Stimulated activated CD4-positive, alpha-beta T cell treated with anti-CD3 and anti-CD28 coated beads, Interleukin-15, amount 100 ng/mL, for 1 hour (primary cell): ENCODE measurements at regions not wholly inside any gene's neighbourhood (a gene's known extent, or its start where the extent isn't known, plus 50 kb on each side); places are given as distances from the start of the nearest gene placed in this dataset.
"Not testable (repeated sequence)": the region's sequence is repeated elsewhere in the genome, so short reads cannot be mapped to it uniquely, and the experiment has no call there.

Source experiments
- DNase-seq, 2 donors: peaks; one replicate each; pipeline ENCODE4 v3.0.0-alpha.2; 2020; ENCODE audit warnings: low read depth in 1 of 2, low spot score in 1 of 2

DNA sequence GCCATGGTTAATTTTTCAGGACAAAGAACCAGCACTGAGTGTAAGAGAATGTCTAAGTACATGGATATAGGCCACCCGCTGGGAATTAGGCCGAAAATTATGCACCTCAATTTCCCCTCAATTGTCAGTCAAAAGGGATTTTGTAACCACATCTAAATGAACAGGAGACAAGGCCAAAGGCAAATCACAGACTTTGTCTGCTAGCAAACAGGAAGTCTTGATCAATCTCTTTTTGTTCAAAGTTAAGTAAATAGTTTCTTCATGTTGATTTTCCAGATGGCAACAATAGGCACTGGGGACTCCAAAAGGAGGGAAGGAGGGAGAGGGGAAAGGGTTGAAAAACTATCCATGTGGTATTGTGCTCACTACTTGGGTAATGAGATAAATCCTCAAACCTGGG is 276.0 kb downstream of the COG6 start:
- DNase-seq: no peak

DNA sequence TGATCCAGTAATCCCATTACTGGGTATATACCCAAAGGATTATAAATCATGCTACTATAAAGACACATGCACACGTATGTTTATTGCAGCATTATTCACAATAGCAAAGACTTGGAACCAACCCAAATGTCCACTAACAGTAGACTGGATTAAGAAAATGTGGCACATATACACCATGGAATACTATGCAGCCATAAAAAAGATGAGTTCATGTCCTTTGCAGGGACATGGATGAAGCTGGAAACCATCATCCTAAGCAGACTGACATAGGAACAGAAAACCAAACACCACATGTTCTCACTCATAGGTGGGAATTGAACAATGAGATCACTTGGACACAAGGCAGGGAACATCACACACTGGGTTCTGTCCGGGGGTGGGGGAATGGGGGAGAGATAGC is 277.1 kb downstream of the COG6 start:
- not testable (repeated sequence) for DNase-seq

DNA sequence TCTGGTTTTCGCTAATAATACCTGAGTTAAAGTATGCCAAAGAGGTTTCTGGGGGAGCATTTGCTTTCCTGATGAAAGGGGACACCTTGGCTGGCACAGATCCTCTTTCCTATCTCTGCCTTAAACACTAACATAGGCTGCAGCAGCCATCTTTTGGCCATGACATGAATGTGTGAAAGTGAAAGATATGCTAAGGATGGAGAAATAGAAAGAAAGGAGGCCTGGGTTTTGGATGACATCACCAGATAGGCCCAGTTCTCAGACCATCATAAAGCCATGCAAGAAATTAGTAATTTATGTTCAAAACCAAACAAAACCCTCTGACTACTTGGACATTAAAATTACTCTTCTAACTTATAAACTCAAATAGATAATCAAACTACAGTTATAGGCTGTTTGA is 279.7 kb downstream of the COG6 start:
- DNase-seq: no peak

DNA sequence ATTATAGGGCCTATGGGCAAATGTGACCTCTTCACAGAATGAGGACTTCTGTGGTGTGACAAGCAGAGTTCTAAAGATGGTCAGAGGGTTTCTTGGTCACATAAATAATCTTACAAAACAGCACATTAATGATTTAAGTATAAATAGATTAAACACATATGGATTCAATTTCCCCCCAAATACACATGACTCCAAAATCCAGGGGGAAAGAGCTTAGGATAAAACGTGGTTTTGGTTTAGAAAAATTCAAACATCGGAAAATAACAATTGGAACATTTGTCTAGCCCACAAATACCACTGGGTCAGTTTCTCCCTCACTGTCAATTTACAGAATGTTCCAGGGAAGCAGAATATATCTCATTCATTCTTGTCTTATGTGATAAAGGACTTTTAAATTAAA is 283.1 kb downstream of the COG6 start:
- DNase-seq: no peak

DNA sequence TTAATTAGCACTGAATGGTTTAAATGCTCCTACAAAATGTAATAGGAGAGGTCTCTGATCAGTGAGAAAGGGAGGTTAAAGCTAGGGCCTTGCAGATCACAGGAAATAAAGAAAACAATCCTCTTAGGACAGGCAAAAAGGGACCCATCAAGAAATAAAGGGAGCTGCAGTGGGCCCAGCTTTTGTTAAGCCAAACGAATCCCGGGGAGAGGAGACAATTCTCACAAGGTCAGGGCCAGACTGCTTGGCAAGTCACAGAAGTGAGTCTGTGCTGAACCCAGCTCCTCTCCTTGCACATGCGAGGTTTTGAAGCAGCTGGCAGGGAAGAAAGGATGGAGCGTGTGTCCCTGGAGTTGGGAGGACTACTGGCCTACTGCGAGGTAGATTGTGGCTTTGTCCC is 285.8 kb downstream of the COG6 start:
- no peak for DNase-seq

DNA sequence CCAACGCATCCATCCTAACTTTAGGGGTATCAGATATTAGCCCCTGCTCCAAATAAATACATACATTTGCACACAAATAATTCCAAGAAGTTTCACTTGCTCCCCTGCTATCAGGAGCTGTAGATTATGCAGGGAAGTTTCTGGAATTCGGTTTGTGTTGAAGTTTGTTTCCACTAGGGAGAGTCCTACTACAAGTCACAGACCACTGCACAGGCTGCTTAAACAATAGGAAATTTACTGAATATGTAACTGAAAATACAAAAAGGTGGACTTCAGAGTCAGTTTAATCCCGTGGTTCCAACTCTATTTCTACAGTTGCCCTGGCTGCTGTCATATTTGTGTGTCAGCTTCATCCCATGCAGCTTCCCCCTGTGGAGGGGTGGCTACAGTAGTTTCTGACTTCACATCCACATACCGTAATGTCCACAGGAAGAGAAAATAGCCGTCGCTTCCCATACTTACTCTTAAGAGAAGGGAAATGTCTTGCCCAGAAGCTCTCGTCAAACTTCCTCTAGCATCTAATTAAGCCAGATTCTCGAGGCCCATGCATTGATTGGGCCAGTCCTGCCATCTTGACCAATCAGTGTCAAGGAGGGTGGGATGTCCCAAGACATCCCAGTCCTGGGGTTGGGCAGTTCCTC is 286.6 kb downstream of the COG6 start:
- no peak for DNase-seq

DNA sequence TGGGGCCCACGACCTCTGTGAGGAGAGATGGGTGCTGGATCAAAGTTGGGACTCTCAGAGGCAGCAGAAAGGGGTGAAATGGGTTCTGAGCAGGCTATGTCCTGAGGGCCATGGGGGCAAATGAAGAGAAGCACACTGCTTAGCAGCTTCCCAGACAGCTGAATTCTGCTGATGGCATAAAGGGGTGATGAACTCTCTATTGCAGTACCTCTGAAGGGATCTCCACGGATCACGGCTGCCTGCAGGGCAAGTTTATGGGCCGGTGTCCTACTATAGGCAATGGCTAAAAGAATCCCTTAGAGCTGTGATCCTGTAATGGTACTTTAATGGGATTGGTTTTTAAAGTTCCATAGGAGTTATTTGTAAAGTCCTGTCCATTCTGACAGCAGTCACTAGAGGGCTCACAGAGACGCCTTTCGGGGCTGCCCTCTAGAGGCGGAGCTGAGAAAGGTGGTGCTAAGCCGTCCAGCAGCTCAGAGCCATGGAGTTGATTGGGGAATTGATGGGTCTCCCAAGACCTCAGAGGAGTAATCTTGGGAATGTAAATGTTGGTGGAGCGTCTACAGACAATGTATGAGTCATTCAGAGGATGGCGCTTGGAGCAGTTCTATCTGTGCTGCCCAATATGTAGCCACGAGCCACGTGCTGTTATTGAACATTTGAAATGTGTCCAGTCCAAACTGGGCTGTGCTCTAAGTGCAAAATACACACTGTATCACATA is 287.3 kb downstream of the COG6 start:
- DNase-seq: peak; percentile 50 to 52

DNA sequence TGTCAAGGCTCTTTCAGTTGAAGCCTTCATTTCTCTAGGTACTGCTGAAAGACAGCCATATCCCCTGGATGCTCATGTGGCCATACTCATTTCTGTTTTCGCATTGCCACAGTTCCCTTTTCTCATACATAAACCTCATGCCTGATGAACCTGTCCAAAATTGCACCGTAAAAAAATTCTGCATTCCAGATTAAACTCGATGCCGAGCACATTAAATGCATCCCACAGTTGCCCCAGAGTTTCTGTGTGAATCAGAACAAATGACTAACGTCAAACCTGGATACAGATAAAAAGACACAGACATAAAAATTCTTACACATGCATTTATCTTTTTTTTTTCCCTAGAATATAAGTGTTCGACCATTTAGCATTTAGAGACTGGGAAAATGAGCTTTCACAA is 288.2 kb downstream of the COG6 start:
- DNase-seq: no peak

DNA sequence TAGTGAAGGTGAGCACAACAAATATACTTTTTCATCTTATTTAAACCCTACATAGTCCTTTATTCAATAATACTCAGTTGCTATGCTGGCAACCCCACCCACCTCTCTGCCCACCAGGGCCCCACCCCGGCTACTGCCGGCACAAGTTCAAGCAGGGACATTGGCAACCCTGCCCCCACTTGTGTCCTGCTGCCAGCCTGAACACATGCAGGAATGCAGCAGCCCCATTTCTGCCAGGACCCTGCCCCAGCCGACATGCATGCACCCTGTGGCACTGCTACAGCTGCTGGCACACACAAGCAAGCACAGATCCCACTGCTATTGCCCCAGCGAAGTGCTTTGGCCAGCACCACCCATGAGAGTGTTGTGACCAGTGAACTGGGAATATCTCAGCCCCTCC is 289.8 kb downstream of the COG6 start:
- no peak for DNase-seq

DNA sequence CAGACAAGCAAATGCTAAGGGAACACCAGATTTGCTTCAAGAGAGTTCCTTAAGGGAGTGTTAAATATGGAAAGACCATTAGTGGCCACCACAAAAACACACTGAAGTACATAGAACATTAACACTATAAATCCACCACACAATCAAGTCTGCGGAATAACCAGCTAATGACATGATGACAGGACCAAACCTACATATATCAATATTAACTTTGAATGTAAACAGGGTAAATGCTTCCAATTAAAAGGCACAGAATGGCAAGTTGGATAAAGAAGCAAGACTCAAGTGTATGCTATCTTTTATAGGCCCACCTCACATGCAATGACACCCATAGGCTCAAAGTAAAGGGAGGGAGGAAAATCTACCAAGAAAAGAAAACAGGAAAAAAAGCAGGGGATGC is 291.3 kb downstream of the COG6 start:
- DNase-seq: no peak

DNA sequence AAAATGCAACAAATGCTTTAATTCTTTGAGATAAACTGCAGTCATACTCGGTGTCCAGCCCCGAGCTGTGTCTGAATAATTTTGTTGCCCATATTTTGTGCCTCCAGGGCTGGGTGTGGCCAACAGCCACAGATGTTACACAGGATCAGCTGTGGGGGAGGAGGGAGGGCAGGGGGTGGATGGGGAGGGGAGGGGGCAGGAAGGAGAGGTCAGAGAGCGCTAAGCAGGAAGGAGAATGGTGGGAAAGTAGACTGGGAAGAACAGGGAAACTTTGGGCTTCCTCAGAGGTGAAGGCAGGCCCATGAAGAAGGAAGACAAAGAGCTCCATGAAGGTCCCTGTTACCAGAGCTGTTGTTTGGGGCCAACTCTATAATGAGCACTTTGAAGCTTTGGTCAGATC is 295.8 kb downstream of the COG6 start:
- DNase-seq: no peak

DNA sequence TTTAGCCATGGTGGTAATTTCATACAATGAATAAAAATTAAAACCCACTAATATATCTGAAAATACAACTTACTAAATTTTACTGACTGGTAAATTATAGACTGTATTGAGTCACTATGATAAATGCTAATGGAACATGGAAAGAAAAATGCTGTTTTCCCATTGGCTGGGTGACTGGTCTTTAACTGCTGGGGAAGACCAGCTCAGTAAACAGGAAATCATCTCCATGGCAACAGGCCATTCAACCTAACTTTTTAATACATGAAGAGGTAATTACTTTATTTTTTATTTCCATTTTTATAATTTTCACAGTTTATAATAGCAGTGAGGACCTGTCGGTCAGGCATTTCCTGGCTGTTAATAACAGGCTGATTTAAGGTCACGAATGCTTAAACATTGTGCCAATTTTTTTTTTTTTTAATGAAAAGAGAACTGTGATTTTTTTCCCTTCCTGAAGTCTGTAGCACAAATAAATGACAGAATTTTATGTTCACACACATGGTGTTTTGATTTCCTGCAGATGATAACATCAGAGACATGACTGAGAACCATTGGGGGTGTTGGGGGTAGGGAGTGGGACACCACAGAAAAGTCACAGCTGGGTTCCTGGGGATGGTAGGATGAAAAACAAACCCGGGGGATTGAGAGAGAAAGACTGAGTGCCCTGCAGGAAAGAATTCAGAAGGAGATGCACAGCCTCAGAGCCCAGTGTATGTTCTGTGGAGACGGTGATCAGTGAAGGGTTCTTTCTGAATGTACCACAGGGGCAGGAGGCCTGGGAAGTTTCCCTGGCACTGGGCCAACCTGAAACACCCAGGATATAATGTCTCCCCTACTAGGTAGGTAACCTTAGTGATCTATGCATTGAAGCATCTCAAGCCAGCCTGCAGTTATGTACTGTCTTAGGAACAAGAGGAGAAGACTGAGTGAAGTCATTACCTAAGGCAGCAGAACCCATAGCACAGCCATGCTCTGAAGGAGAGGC is 297.1 kb downstream of the COG6 start:
- no peak for DNase-seq

DNA sequence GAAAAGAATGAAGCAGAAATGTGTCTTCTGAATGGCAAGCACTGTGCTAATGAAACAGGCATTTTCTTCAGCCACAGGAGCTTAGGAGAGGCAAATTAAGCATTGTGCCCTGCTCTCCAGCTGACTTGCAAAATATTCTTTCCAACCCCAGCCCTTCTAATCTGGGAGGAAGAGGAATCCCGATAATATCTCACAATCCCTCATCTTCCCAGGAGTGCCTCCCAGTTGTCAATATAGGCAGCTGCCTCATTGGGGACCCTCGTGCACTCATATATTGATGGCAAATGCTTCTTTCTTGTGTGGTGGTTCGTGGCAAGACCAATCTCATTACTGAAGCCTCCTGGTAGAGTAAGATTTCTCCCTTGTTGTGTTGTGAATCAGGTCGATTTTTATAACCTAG is 299.0 kb downstream of the COG6 start:
- DNase-seq: no peak

DNA sequence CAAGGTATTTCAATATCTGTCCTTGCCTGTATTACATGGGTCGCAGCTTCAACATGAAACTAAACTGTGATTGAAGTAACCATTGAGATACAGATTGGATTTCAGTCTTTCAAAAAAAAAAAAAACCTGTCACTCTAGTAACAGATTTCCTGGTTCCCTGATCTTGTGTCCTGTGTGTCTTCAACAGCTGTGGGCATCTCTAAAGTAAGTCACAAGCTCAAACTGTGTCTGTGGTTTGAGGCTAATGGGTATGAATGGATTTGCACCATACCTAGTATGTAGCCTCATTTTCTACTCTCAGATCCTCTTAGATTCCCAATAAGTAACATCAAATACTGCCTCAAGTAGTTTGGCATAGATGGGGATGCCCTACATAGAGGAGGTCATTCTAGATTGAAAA is 300.1 kb downstream of the COG6 start:
- DNase-seq: no peak

DNA sequence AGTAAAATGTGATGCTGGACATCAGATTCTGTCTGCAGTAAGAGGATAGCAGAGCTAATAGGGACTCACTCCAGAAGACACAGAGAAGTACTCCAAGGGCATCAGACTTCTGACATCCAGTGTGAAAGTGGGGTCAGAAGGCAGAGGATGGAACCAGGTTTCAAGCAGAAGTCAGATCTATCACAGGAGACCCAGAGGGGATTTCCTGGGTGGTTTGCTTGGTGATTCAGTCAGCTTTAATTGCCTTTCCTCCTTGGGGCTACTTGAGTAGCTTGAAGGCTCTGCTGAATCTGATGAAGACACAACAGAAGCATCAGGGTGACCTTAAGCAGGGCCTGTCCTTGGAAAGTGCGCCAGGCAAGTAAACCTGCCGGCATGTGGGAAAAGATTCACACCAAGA is 300.6 kb downstream of the COG6 start:
- DNase-seq: no peak

DNA sequence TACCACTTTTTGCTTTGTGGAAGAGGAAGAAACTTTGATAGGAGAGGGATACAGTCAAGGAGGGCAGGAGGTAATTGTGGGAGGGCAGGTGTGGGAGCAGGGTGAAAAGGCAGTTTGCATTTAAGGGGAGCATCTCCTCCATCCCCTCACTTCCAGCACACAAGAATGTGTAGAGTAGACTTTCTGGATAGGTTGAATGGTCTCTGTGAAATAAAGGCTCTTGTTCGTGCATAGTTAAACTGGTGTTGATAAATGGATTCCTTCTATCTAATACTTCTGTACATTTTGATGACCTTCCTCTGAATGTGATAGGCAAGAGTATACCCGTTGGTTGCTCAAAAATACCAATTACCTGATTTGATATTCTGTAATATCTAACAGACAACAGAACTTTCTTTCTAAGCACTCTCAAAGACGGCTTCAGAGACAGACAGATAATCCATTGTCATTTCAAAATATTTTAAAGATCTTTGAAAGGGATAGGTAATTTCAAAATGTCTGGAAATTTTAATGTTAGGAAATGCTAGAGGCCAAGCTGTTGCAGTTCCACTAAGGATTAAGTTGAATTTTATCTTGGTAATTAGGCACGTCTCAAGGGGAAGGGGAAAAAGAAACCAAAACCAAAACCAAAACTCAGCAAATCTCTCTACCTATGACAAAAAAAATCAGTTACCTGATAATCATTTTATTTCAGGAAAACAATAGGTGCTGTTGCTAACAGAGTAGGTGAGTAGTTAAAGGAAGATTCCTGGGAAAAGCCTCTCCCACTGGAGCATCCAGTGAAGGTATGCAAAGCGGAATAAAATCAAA is 302.6 kb downstream of the COG6 start:
- DNase-seq: no peak

DNA sequence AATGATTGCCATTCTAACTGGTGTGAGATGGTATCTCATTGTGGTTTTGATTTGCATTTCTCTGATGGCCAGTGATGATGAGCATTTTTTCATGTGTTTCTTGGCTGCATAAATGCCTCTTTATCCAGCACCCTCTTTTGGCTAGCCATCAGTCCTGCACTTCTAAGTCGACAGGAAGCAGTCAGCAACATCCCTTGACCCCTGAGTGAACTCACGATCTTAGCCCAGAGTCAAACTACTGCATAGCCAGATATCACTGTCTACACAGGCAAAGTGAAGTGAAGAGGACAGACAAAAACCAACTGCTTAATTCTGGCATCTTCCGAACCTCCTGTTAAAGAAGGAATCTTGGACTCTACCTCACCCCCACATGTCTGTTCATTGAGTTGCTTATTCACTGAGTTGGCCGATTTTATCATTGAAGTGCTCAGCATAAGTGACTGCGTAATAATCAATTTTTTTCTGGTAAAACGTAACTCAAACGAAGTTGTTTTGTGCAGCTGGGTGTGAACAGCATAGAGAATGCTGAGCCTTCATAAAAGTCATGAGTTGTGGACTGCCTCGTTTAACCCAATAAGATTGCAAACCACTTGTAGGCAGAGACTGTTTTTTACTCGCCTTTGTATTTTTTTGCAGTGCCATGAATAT is 304.2 kb downstream of the COG6 start:
- DNase-seq: no peak

DNA sequence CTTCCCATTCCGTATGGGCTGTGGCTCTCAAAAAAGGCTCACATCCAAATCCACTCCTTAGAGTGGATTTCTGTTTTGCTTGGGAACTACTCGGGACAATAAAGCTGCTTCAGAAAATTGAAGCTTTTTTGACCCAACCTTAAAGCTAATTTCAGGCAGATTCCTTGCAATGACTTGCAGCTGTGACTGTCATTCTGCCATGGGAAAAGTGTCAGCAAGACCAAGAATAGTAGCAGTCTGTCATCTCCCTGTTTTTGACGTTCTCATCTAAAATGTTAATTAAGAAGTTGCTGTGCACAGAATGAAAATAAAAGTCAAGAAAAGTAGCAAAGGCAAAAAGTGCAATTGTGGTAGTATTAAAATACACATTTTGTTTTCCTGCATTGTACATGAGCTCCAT is 304.7 kb downstream of the COG6 start:
- no peak for DNase-seq

DNA sequence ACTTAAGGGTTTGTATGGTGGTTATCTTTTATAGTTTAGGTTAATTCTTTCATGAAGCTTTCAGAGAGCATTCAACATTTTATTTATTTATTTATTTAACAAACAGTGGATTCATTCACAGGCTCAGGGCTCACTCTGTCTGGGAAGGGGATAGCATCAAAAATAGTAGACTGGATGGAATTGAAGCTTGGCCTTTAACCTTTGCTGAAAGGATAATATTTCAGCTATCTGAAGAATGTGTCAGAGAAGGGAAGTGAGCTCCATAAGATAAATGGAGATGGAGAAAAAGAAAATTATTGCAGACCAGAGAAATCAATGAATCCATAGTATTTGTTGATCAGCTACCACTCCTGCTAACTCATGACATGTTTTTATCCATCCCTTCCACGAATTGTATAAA is 305.6 kb downstream of the COG6 start:
- DNase-seq: no peak

DNA sequence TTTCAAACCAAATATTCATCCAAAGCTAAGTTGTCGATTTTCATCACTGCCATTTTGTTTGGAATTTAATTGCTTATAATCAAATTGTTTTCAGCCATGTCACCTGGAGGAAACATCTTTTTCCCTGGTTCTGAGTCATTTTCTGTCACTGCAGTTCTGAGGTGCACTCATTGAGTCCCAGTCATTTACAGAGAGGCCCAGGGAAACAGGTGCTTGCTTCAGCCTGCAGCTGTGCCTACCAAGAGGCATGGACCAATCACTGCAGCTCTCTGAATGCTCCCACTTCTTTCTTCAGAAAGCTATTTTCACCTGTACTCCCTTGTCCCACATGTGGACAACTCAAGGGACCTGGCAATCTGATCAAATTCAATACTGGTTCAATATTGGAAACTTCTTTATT is 308.1 kb downstream of the COG6 start:
- DNase-seq: no peak

DNA sequence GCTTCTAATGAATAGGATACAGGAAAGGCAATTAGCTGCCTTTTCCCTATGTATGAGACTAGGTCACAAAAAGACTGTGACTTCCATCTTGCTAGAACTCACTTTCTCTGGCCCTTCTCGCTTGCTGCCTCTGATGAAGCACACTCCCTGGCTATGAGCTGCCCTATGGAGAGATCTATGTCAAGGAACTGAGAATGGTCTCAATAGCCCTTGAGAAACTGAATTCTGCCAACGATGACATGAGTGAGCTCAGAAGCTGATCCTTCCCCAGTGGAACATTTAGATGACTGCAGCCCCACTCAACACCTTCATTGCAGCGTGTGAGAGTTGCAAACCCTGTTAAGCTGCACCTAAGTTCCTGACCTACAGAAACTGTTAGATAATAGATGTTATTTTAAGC is 309.8 kb downstream of the COG6 start:
- DNase-seq: no peak
